ENCODE measurements at regions not wholly inside any gene's neighbourhood (a gene's known extent, or its start where the extent isn't known, plus 50 kb on each side); places are given as distances from the start of the nearest gene placed in this dataset.
"Not testable (repeated sequence)": the region's sequence is repeated elsewhere in the genome, so short reads cannot be mapped to it uniquely, and the experiment has no call there.

DNA sequence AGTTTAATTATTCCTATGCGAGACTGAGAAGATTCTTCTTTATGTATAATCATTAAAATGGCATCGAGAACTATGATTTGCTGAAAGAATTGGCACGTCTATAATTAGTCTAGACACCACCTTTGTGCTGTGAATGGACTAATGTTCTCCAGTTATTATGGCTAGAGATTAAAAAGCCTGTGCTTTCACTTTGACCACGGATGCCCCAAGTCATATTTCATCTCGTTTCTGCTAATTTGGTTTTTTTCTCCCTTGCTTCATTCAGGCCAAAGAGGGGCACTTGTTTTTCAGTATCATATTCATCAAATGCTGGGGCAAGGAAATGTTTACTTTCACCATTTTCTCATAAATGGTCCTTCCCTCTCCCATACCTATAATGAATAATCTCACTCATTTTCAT, 63.3 kb upstream of the BMS1 start:
- TF ChIP-seq, protein P1, sequence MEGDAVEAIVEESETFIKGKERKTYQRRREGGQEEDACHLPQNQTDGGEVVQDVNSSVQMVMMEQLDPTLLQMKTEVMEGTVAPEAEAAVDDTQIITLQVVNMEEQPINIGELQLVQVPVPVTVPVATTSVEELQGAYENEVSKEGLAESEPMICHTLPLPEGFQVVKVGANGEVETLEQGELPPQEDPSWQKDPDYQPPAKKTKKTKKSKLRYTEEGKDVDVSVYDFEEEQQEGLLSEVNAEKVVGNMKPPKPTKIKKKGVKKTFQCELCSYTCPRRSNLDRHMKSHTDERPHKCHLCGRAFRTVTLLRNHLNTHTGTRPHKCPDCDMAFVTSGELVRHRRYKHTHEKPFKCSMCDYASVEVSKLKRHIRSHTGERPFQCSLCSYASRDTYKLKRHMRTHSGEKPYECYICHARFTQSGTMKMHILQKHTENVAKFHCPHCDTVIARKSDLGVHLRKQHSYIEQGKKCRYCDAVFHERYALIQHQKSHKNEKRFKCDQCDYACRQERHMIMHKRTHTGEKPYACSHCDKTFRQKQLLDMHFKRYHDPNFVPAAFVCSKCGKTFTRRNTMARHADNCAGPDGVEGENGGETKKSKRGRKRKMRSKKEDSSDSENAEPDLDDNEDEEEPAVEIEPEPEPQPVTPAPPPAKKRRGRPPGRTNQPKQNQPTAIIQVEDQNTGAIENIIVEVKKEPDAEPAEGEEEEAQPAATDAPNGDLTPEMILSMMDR (IDR thresholded peaks at IDR 0.05; ENCODE audit: low read depth, low read length, missing input control): not testable (repeated sequence)
- TF ChIP-seq, protein P2, sequence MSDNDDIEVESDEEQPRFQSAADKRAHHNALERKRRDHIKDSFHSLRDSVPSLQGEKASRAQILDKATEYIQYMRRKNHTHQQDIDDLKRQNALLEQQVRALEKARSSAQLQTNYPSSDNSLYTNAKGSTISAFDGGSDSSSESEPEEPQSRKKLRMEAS (IDR thresholded peaks at IDR 0.05): not testable (repeated sequence)
- TF ChIP-seq, protein P3, sequence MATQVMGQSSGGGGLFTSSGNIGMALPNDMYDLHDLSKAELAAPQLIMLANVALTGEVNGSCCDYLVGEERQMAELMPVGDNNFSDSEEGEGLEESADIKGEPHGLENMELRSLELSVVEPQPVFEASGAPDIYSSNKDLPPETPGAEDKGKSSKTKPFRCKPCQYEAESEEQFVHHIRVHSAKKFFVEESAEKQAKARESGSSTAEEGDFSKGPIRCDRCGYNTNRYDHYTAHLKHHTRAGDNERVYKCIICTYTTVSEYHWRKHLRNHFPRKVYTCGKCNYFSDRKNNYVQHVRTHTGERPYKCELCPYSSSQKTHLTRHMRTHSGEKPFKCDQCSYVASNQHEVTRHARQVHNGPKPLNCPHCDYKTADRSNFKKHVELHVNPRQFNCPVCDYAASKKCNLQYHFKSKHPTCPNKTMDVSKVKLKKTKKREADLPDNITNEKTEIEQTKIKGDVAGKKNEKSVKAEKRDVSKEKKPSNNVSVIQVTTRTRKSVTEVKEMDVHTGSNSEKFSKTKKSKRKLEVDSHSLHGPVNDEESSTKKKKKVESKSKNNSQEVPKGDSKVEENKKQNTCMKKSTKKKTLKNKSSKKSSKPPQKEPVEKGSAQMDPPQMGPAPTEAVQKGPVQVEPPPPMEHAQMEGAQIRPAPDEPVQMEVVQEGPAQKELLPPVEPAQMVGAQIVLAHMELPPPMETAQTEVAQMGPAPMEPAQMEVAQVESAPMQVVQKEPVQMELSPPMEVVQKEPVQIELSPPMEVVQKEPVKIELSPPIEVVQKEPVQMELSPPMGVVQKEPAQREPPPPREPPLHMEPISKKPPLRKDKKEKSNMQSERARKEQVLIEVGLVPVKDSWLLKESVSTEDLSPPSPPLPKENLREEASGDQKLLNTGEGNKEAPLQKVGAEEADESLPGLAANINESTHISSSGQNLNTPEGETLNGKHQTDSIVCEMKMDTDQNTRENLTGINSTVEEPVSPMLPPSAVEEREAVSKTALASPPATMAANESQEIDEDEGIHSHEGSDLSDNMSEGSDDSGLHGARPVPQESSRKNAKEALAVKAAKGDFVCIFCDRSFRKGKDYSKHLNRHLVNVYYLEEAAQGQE (IDR thresholded peaks at IDR 0.05): not testable (repeated sequence)
- TF ChIP-seq TAF1 (conservative IDR thresholded peaks at IDR 0.05): not testable (repeated sequence)

All from liver (tissue), 3 donors.